NCI-H2081 (cell line): ENCODE measurements at regions not wholly inside any gene's neighbourhood (a gene's known extent, or its start where the extent isn't known, plus 50 kb on each side); places are given as distances from the start of the nearest gene placed in this dataset.
"Not testable (repeated sequence)": the region's sequence is repeated elsewhere in the genome, so short reads cannot be mapped to it uniquely, and the experiment has no call there.

ENCODE experiments used
- DNase-seq, 2 experiments: peaks; one replicate each; lab custom pipeline; 2025; lab: John Stamatoyannopoulos, UW

GRCh38 chr13:52324831-52325230 lies 81.1 kb downstream of the THSD1 start:
- DNase-seq, result not testable (repeated sequence)

- DNase-seq, result no peak
Observed at GRCh38 chr13:52319876-52320275, 86.1 kb downstream of the THSD1 start.

- DNase-seq, result not testable (repeated sequence)
Observed at GRCh38 chr13:52309833-52310232, 96.1 kb downstream of the THSD1 start.

GRCh38 chr13:52306336-52306735 lies 99.6 kb downstream of the THSD1 start:
- DNase-seq, result not testable (repeated sequence)

GRCh38 chr13:52303098-52303497 lies 102.9 kb downstream of the THSD1 start:
- DNase-seq, result not testable (repeated sequence)

- not testable (repeated sequence) for DNase-seq
Observed at GRCh38 chr13:52302688-52303087, 103.3 kb downstream of the THSD1 start.

- not testable (repeated sequence) for DNase-seq
Observed at GRCh38 chr13:52301810-52302400, 104.1 kb downstream of the THSD1 start.

GRCh38 chr13:52298079-52298661 lies 107.8 kb downstream of the THSD1 start:
- not testable (repeated sequence) for DNase-seq

- not testable (repeated sequence) for DNase-seq
Observed at GRCh38 chr13:52288891-52289290, 117.1 kb downstream of the THSD1 start.

- DNase-seq, result not testable (repeated sequence)
Observed at GRCh38 chr13:52281387-52281786, 122.0 kb upstream of the NEK3 start.

GRCh38 chr13:52279408-52279807 lies 120.0 kb upstream of the NEK3 start:
- not testable (repeated sequence) for DNase-seq

- not testable (repeated sequence) for DNase-seq
Observed at GRCh38 chr13:52254299-52254698, 94.9 kb upstream of the NEK3 start.

GRCh38 chr13:52240752-52241151 lies 81.4 kb upstream of the NEK3 start:
- DNase-seq, result not testable (repeated sequence)

- peak; percentile 61 to 65 for DNase-seq
Observed at GRCh38 chr13:52235900-52236595, 76.7 kb upstream of the NEK3 start.

GRCh38 chr13:52234928-52235327 lies 75.5 kb upstream of the NEK3 start:
- not testable (repeated sequence) for DNase-seq

GRCh38 chr13:52223063-52223462 lies 63.7 kb upstream of the NEK3 start:
- not testable (repeated sequence) for DNase-seq

GRCh38 chr13:52213920-52214319 lies 54.5 kb upstream of the NEK3 start:
- not testable (repeated sequence) for DNase-seq

GRCh38 chr13:52212886-52213285 lies 53.5 kb upstream of the NEK3 start:
- not testable (repeated sequence) for DNase-seq

GRCh38 chr13:52211416-52211776 lies 52.0 kb upstream of the NEK3 start:
- not testable (repeated sequence) for DNase-seq

GRCh38 chr13:52210564-52211415 lies 51.4 kb upstream of the NEK3 start:
- not testable (repeated sequence) for DNase-seq
